Panc1 (cell line): ENCODE measurements at regions not wholly inside any gene's neighbourhood (a gene's known extent, or its start where the extent isn't known, plus 50 kb on each side); places are given as distances from the start of the nearest gene placed in this dataset.

Experiments
- ATAC-seq: fragments of 200-7000 bp; cut with Tn5 transposase; 2 replicates; pipeline ENCODE4 v1.9.1; 2020; ENCODE audit warnings: mild to moderate bottlenecking, moderate library complexity
- BruUV-seq: library from RNA; stranded (reverse); fragments of 400-500 nt; replicated peaks from 2 replicates; lab custom pipeline; 2021; lab: Mats Ljungman, UMichigan
- CTCF ChIA-PET: fragments of 300-600 bp; sonication (Branson Sonifier 250); formaldehyde crosslinking; loops from one replicate; lab custom pipeline; 2022; ENCODE audit warnings: antibody characterized with exemption; lab: Charles Lee
- POLR2A ChIA-PET: fragments of 300-600 bp; sonication (Branson Sonifier 250); formaldehyde crosslinking; loops from one replicate; lab custom pipeline; 2022; ENCODE audit warnings: antibody characterized with exemption; lab: Charles Lee
- DNase-seq: peaks from one replicate; pipeline ENCODE4 v3.0.0-alpha.2; 2010; ENCODE audit warnings: low read depth, low spot score
- H3K27ac ChIP-seq: 2 replicates; pipeline ENCODE4 v1.5.1; 2011; ENCODE audit warnings: mild to moderate bottlenecking, low read length, inconsistent platforms
- H3K27me3 ChIP-seq: fragments of 200-500 bp; sonication (Bioruptor generic); 2 replicates; pipeline ENCODE4 v1.6.0; 2014; ENCODE audit warnings: low read length, inconsistent platforms; ENCODE audit not compliant: control insufficient read depth, insufficient read depth
- H3K36me3 ChIP-seq: fragments of 200-500 bp; sonication (Bioruptor generic); 2 replicates; pipeline ENCODE4 v1.5.1; 2014; ENCODE audit warnings: inconsistent platforms, mild to moderate bottlenecking, low read length, moderate library complexity; ENCODE audit not compliant: control insufficient read depth, insufficient read depth
- H3K4me1 ChIP-seq: 2 replicates; pipeline ENCODE4 v1.5.1; 2011; ENCODE audit warnings: inconsistent platforms, mild to moderate bottlenecking, low read length, moderate library complexity; ENCODE audit not compliant: control insufficient read depth, insufficient read depth
- H3K4me3 ChIP-seq, 2 experiments: 2 replicates each; pipeline ENCODE4 v1.5.1; 2011 to 2012; ENCODE audit warnings: low read depth in 2 of 2, low read length in 2 of 2, mild to moderate bottlenecking in 2 of 2, inconsistent platforms in 1 of 2, moderate library complexity in 1 of 2
- H3K9me3 ChIP-seq: fragments of 200-500 bp; sonication (Bioruptor generic); 2 replicates; pipeline ENCODE4 v1.5.1; 2014; ENCODE audit warnings: low read depth, mild to moderate bottlenecking, inconsistent platforms, low read length, moderate library complexity; ENCODE audit not compliant: control insufficient read depth, insufficient read depth
- POLR2AphosphoS5 ChIP-seq: IDR thresholded peaks from 2 replicates; pipeline ENCODE4 v1.6.1; 2012; ENCODE audit warnings: mild to moderate bottlenecking, low read depth, low read length, moderate library complexity
- SIN3A ChIP-seq: IDR thresholded peaks from 2 replicates; pipeline ENCODE4 v1.6.1; 2012; ENCODE audit warnings: low read depth, mild to moderate bottlenecking, low read length, moderate library complexity, borderline replicate concordance; ENCODE audit not compliant: insufficient read depth
- TCF7L2 ChIP-seq: IDR thresholded peaks from 2 replicates; pipeline ENCODE4 v1.6.1; 2011; ENCODE audit warnings: mild to moderate bottlenecking, low read depth, low read length, inconsistent platforms
- in situ Hi-C: cut with HindIII; loops from 2 replicates; pipeline ENCODE4 v1.10.0; 2016; ENCODE audit warnings: low sequenced_read_pairs, low pct_unique_long_range_greater_than_20kb
- intact Hi-C: fragments of 100-400 bp; cut with micrococcal nuclease; formaldehyde crosslinking; loops from one replicate; pipeline ENCODE4 v1.10.0; 2022; ENCODE audit not compliant: unreplicated experiment
- TF ChIP-seq, protein P1 (sequence below), 2 experiments: IDR thresholded peaks; 2 replicates each; pipeline ENCODE4 v1.6.1; 2011 to 2012; ENCODE audit warnings: low read depth in 2 of 2, control low read depth in 1 of 2, low read length in 1 of 2, mild to moderate bottlenecking in 1 of 2, moderate library complexity in 1 of 2; ENCODE audit not compliant: insufficient read depth in 1 of 2
- TF ChIP-seq, protein P2 (sequence below): fragments of 450-650 bp; IDR thresholded peaks from 2 replicates; pipeline ENCODE4 v1.5.1; 2017; ENCODE audit warnings: mild to moderate bottlenecking

DNA sequence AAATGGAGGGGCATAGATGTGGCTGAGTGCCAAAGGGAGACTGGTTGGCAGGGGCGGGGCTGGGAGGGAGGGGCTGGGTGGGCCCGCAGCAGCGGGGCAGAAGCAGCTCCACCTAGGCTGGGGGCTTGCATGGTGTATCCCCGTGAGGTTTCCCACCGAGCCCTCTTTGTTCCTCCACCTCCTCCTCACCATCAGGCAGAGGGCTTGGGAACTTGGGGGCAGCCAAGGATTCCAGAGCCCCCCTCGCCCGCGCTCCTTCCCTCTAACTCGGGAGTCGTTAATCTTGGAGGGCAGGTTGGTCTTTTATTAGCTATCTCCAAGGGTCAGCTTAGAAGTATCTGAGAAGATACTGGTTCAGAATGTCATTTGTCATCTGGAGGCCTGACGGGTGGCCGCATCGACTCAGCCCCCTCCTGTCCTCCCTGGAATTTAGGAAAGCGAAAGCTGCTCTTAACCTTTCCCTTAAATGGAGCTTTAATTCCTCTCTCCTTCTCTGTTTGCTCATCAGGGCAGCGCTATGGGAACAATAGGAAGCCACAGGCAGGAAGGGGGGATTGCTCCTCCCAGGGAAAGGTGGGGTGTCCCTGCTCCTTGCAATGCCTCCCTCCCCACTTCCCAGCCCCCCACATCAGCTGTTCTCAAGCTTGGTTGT lies 274.3 kb upstream of the XYLT1 start:
- POLR2A ChIA-PET, result no interaction called here
- CTCF ChIA-PET, result no interaction called here
- TF ChIP-seq POLR2AphosphoS5, result no peak
- TF ChIP-seq, protein P1, sequence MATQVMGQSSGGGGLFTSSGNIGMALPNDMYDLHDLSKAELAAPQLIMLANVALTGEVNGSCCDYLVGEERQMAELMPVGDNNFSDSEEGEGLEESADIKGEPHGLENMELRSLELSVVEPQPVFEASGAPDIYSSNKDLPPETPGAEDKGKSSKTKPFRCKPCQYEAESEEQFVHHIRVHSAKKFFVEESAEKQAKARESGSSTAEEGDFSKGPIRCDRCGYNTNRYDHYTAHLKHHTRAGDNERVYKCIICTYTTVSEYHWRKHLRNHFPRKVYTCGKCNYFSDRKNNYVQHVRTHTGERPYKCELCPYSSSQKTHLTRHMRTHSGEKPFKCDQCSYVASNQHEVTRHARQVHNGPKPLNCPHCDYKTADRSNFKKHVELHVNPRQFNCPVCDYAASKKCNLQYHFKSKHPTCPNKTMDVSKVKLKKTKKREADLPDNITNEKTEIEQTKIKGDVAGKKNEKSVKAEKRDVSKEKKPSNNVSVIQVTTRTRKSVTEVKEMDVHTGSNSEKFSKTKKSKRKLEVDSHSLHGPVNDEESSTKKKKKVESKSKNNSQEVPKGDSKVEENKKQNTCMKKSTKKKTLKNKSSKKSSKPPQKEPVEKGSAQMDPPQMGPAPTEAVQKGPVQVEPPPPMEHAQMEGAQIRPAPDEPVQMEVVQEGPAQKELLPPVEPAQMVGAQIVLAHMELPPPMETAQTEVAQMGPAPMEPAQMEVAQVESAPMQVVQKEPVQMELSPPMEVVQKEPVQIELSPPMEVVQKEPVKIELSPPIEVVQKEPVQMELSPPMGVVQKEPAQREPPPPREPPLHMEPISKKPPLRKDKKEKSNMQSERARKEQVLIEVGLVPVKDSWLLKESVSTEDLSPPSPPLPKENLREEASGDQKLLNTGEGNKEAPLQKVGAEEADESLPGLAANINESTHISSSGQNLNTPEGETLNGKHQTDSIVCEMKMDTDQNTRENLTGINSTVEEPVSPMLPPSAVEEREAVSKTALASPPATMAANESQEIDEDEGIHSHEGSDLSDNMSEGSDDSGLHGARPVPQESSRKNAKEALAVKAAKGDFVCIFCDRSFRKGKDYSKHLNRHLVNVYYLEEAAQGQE (IDR thresholded peaks at IDR 0.05; ENCODE audit: insufficient read depth in 1 of 2, low read depth in 2 of 2, low read length in 1 of 2), result no peak
- in situ Hi-C loops (no loop called here), intact Hi-C loops (no loop called here)
- Histone ChIP-seq H3K36me3 (no peaks in the 10 kb centered on the region), H3K9me3 (no peaks in the 10 kb centered on the region), H3K4me3 (no peak overlapping the region), H3K27me3 (peaks cover 8% of the 10 kb centered on the region; the same call in 1 of the 2 replicates), H3K4me1 (no peaks in the 10 kb centered on the region), H3K27ac (no peak overlapping the region)
- no TSS peak for BruUV-seq
- DNase-seq (no peak), ATAC-seq (no peak)

DNA sequence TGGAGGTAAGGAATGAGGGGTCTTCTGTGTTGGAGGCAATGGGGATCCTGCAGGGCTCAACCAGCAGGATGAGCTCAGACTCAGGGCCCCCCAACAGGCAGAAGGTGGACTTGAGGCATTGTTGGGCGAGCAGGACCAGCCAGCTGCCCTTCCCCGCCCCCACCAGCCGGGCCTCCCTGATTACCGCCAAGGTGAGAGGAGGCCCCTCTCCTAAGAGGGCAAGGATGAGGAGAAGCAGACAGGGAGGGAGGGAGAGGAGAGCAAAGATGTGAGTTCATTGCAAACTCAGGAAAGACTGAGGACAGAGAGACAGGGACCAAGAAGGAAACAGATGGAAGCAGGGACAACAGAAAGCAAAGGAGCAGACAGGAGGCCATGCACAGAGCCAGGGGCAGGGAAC lies 272.8 kb upstream of the XYLT1 start:
- in situ Hi-C loops (no loop called here), intact Hi-C loops (no loop called here)
- Histone ChIP-seq H3K4me3 (no peak overlapping the region), H3K27ac (no peak overlapping the region), H3K4me1 (no peaks in the 10 kb centered on the region), H3K36me3 (no peaks in the 10 kb centered on the region), H3K27me3 (peaks cover 3% of the 10 kb centered on the region; the same call in 1 of the 2 replicates), H3K9me3 (no peaks in the 10 kb centered on the region)
- BruUV-seq, result no TSS peak
- no peak for ATAC-seq
- TF ChIP-seq SIN3A (no peak), POLR2AphosphoS5 (no peak), TCF7L2 (no peak)
- TF ChIP-seq, protein P2, sequence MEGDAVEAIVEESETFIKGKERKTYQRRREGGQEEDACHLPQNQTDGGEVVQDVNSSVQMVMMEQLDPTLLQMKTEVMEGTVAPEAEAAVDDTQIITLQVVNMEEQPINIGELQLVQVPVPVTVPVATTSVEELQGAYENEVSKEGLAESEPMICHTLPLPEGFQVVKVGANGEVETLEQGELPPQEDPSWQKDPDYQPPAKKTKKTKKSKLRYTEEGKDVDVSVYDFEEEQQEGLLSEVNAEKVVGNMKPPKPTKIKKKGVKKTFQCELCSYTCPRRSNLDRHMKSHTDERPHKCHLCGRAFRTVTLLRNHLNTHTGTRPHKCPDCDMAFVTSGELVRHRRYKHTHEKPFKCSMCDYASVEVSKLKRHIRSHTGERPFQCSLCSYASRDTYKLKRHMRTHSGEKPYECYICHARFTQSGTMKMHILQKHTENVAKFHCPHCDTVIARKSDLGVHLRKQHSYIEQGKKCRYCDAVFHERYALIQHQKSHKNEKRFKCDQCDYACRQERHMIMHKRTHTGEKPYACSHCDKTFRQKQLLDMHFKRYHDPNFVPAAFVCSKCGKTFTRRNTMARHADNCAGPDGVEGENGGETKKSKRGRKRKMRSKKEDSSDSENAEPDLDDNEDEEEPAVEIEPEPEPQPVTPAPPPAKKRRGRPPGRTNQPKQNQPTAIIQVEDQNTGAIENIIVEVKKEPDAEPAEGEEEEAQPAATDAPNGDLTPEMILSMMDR, result no peak
- TF ChIP-seq, protein P1 (IDR thresholded peaks at IDR 0.05; ENCODE audit: insufficient read depth in 1 of 2, low read depth in 2 of 2, low read length in 1 of 2), result no peak
- DNase-seq, result no peak
- ChIA-PET CTCF (no interaction called here), POLR2A (interaction anchor here (0.7 kb wide), 1 partner anchor 259 kb away, joined by 3 read pairs; no protein-coding TSS in a partner anchor)
